ENCODE measurements at regions not wholly inside any gene's neighbourhood (a gene's known extent, or its start where the extent isn't known, plus 50 kb on each side); places are given as distances from the start of the nearest gene placed in this dataset.

GRCh38 chr2:129374452-129374851 lies 605.0 kb upstream of the RAB6C start:
- no peak overlapping the region for H3K4me3 ChIP-seq (ENCODE audit: low read length)
- no peaks in the 10 kb centered on the region for H3F3A ChIP-seq (ENCODE audit: insufficient read depth, low read length)
- DNase-seq: no peak
- no peaks in the 10 kb centered on the region for H3K9me3 ChIP-seq (replicated peaks; ENCODE audit: insufficient read depth, low read length)
- TF ChIP-seq EZH2phosphoT487 (IDR thresholded peaks at IDR 0.05; ENCODE audit: low read length) (no peak), EZH2 (optimal IDR thresholded peaks at IDR 0.05; ENCODE audit: low read depth, low read length) (no peak)
- TF ChIP-seq, protein P1, sequence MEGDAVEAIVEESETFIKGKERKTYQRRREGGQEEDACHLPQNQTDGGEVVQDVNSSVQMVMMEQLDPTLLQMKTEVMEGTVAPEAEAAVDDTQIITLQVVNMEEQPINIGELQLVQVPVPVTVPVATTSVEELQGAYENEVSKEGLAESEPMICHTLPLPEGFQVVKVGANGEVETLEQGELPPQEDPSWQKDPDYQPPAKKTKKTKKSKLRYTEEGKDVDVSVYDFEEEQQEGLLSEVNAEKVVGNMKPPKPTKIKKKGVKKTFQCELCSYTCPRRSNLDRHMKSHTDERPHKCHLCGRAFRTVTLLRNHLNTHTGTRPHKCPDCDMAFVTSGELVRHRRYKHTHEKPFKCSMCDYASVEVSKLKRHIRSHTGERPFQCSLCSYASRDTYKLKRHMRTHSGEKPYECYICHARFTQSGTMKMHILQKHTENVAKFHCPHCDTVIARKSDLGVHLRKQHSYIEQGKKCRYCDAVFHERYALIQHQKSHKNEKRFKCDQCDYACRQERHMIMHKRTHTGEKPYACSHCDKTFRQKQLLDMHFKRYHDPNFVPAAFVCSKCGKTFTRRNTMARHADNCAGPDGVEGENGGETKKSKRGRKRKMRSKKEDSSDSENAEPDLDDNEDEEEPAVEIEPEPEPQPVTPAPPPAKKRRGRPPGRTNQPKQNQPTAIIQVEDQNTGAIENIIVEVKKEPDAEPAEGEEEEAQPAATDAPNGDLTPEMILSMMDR (IDR thresholded peaks at IDR 0.05; ENCODE audit: low read length): no peak
- no peak overlapping the region for H3K27ac ChIP-seq (ENCODE audit: low read length)
- H3K79me2 ChIP-seq (ENCODE audit: low read length): no peaks in the 10 kb centered on the region
- H3K9ac ChIP-seq (ENCODE audit: low read length): no peak overlapping the region
- H3K4me2 ChIP-seq (ENCODE audit: low read depth, low read length): no peak overlapping the region
- no peaks in the 10 kb centered on the region for H3K36me3 ChIP-seq (replicated peaks; ENCODE audit: insufficient read depth, low read length)
- no peaks in the 10 kb centered on the region for H4K20me1 ChIP-seq (ENCODE audit: insufficient read depth, low read length)
- H3K27me3 ChIP-seq (replicated peaks; ENCODE audit: insufficient read depth, low read length): no peaks in the 10 kb centered on the region
- no peak overlapping the region for H2AFZ ChIP-seq (ENCODE audit: low read length)
- no peaks in the 10 kb centered on the region for H3K4me1 ChIP-seq (ENCODE audit: low read length)
- H3K9me2 ChIP-seq (replicated peaks; ENCODE audit: insufficient read depth, low read length): no peaks in the 10 kb centered on the region

GRCh38 chr2:129375632-129376425 lies 603.6 kb upstream of the RAB6C start:
- no peak for TF ChIP-seq EZH2phosphoT487 (IDR thresholded peaks at IDR 0.05; ENCODE audit: low read length)
- H3K9me3 ChIP-seq (replicated peaks; ENCODE audit: insufficient read depth, low read length): no peaks in the 10 kb centered on the region
- no peaks in the 10 kb centered on the region for H3K79me2 ChIP-seq (ENCODE audit: low read length)
- no peaks in the 10 kb centered on the region for H3K9me2 ChIP-seq (replicated peaks; ENCODE audit: insufficient read depth, low read length)
- H3K27me3 ChIP-seq (replicated peaks; ENCODE audit: insufficient read depth, low read length): no peaks in the 10 kb centered on the region
- no peak for DNase-seq
- H3K4me2 ChIP-seq (ENCODE audit: low read depth, low read length): no peak overlapping the region
- no peaks in the 10 kb centered on the region for H4K20me1 ChIP-seq (ENCODE audit: insufficient read depth, low read length)
- H3K4me1 ChIP-seq (ENCODE audit: low read length): no peaks in the 10 kb centered on the region
- no peaks in the 10 kb centered on the region for H3F3A ChIP-seq (ENCODE audit: insufficient read depth, low read length)
- no peaks in the 10 kb centered on the region for H3K36me3 ChIP-seq (replicated peaks; ENCODE audit: insufficient read depth, low read length)
- no peak overlapping the region for H3K9ac ChIP-seq (ENCODE audit: low read length)
- H3K4me3 ChIP-seq (ENCODE audit: low read length): no peak overlapping the region
- no peak overlapping the region for H2AFZ ChIP-seq (ENCODE audit: low read length)
- no peak overlapping the region for H3K27ac ChIP-seq (ENCODE audit: low read length)

DNA sequence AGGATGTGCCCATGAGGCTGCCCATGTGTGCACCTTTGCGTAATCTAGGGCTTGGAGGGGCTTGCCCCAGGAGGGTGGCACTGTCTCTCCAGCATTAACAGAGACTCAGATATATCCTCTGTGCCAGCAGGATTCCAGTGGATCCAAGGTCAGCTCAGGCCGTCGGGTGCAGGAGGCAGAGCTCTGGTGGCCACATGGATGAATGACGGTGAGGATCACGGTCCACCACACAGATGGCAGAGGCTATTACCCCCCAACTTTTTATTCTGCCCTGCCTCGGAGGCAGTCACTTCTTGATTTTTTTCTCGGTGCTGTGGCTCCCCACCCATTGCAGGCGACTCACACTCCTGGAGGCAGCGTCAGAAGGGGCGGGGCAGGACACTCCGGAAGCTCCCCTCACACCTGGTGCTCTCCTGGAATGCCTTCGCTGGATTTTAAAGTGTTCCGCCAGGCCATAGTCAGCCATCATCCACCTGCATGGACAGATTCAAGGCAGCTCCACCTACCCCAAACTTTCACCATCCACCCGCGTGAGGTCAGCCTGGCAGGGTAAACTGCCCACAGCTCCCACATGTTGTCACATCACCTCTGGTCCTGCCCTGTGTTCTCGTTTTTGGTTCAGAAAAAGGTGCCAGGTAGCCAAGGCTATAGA lies 602.9 kb upstream of the RAB6C start:
- Histone ChIP-seq H3K9ac (ENCODE audit: low read length) (no peak overlapping the region), H3K4me2 (ENCODE audit: low read depth, low read length) (no peak overlapping the region), H3K9me2 (replicated peaks; ENCODE audit: insufficient read depth, low read length) (no peaks in the 10 kb centered on the region), H4K20me1 (ENCODE audit: insufficient read depth, low read length) (no peaks in the 10 kb centered on the region), H3K79me2 (ENCODE audit: low read length) (no peaks in the 10 kb centered on the region), H3K4me3 (ENCODE audit: low read length) (no peak overlapping the region), H3K36me3 (replicated peaks; ENCODE audit: insufficient read depth, low read length) (no peaks in the 10 kb centered on the region), H3K27me3 (replicated peaks; ENCODE audit: insufficient read depth, low read length) (no peaks in the 10 kb centered on the region), H3K27ac (ENCODE audit: low read length) (no peak overlapping the region), H3K4me1 (ENCODE audit: low read length) (no peaks in the 10 kb centered on the region), H3K9me3 (replicated peaks; ENCODE audit: insufficient read depth, low read length) (no peaks in the 10 kb centered on the region), H3F3A (ENCODE audit: insufficient read depth, low read length) (no peaks in the 10 kb centered on the region), H2AFZ (ENCODE audit: low read length) (no peak overlapping the region)
- no peak for DNase-seq
- TF ChIP-seq EZH2phosphoT487 (IDR thresholded peaks at IDR 0.05; ENCODE audit: low read length) (no peak), EZH2 (optimal IDR thresholded peaks at IDR 0.05; ENCODE audit: low read depth, low read length) (no peak)
- TF ChIP-seq, protein P1 (IDR thresholded peaks at IDR 0.05; ENCODE audit: low read length): no peak

DNA sequence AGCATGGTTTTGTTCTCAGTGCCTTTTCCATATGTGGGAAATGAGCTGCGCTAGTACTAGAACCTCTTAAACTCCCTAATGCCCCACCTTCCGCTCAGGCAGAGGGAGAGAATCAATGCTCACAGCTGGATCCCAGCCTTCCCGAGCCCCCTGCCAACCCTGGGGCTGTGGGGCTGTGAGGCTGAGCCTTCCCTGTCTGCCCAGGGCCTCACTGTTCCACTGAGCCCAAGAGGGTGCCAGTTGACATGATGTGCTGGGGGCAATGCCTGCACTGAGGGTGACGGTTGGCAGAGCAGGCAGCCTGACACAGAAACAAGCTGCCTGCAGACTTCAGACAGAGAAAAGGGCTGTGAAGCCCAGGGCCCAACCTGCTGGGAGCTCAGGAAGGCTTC lies 602.4 kb upstream of the RAB6C start:
- H3K4me1 ChIP-seq (ENCODE audit: low read length): no peaks in the 10 kb centered on the region
- H3K4me2 ChIP-seq (ENCODE audit: low read depth, low read length): no peak overlapping the region
- DNase-seq: no peak
- no peak overlapping the region for H3K4me3 ChIP-seq (ENCODE audit: low read length)
- no peaks in the 10 kb centered on the region for H3K9me3 ChIP-seq (replicated peaks; ENCODE audit: insufficient read depth, low read length)
- H3K9ac ChIP-seq (ENCODE audit: low read length): no peak overlapping the region
- H3K27ac ChIP-seq (ENCODE audit: low read length): no peak overlapping the region
- no peak for TF ChIP-seq EZH2 (optimal IDR thresholded peaks at IDR 0.05; ENCODE audit: low read depth, low read length)
- TF ChIP-seq, protein P1 (IDR thresholded peaks at IDR 0.05; ENCODE audit: low read length): no peak
- TF ChIP-seq EZH2phosphoT487 (IDR thresholded peaks at IDR 0.05; ENCODE audit: low read length): no peak
- no peaks in the 10 kb centered on the region for H3K79me2 ChIP-seq (ENCODE audit: low read length)
- H3K27me3 ChIP-seq (replicated peaks; ENCODE audit: insufficient read depth, low read length): no peaks in the 10 kb centered on the region
- no peak overlapping the region for H2AFZ ChIP-seq (ENCODE audit: low read length)
- H3K9me2 ChIP-seq (replicated peaks; ENCODE audit: insufficient read depth, low read length): no peaks in the 10 kb centered on the region
- H3F3A ChIP-seq (ENCODE audit: insufficient read depth, low read length): no peaks in the 10 kb centered on the region
- H3K36me3 ChIP-seq (replicated peaks; ENCODE audit: insufficient read depth, low read length): no peaks in the 10 kb centered on the region
- no peaks in the 10 kb centered on the region for H4K20me1 ChIP-seq (ENCODE audit: insufficient read depth, low read length)
